HG02870 (cell line): ENCODE measurements at regions not wholly inside any gene's neighbourhood (a gene's known extent, or its start where the extent isn't known, plus 50 kb on each side); places are given as distances from the start of the nearest gene placed in this dataset.
"Not testable (repeated sequence)": the region's sequence is repeated elsewhere in the genome, so short reads cannot be mapped to it uniquely, and the experiment has no call there.

Source experiments
- ATAC-seq: cut with Tn5 transposase; IDR thresholded peaks from one replicate; pipeline ENCODE4 v1.9.1; 2021; ENCODE audit warnings: mild to moderate bottlenecking, moderate library complexity; ENCODE audit not compliant: unreplicated experiment

GRCh38 chr12:124675881-124676713 is 108.7 kb upstream of the NCOR2 start:
- no peak for ATAC-seq

DNA sequence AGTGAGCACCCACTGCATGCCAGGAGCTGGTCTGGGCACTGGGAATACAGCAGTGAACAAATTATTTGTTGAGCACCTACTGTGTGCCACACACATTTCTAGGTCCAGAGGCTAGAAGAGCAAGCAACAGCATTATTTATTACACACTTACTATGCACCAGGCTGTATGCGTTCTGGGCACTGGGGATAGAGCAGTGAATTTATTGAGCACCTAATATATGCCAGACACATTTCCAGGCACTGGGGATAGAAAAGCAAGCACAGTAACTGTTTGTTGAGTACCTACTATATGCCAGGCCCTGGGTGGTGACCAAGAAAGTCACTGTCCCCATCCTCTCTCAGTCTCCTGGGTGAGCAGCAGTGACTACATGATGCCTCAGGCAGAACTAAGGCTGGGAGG is 107.5 kb upstream of the NCOR2 start:
- ATAC-seq = no peak

GRCh38 chr12:124673801-124674617 is 106.6 kb upstream of the NCOR2 start:
- ATAC-seq = no peak

DNA sequence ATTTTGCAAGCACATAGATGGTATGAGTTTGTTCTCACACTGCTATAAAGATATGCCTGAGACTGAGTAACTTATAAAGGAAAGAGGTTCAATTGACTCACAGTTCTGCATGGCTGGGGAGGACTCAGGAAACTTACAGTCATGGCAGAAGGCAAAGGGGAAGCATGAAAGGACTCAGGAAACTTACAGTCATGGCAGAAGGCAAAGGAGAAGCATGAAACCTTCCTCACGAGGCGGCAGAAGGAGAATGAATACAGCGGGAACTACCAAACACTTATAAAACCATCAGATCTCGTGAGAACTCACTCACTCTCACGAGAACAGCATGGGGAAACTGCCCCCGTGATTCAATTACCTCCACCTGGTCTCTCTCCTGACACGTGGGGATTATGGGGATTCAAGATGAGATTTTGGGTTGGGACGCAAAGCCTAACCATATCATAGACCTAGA is 101.9 kb upstream of the NCOR2 start:
- ATAC-seq = not testable (repeated sequence)

GRCh38 chr12:124668602-124669001 is 101.2 kb upstream of the NCOR2 start:
- ATAC-seq = no peak

DNA sequence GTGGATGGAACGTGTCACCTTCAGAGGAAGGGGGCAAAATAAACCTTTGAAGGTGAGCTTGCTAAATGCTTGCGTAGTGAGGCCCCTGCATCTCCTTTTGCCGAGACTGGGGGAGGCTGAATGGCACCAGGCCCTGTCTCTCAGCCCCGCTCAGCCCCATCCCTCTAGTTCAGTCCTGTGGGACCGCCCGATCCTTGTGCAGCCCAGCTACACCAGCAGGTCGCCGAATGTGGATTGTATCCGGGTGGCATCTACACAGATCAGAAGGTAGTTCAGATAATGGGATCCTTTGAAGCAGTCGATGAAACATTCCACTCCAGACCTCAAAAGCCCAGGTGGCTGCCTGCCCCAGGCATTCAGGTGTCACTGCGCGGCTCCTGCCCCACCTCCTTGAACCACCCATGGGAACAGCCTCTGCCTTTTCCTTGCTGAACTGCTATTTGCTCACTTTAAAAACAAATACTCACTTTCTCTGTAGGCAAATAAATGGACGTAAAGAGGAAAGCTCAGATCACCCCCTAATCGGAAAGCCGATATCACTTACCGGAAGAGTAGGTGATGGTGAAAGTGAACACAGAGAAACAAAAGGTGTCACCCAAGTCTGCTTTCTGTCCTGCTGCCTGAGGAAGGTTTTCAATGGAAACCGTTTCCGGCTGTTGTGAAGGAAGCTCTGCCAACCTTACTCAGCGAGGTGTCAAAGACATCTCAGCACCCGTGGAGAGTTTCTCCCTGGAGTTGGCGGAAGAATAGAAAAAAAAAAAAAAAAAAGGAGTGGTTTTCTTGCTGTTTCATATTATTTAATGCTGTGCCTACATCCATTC is 100.3 kb upstream of the NCOR2 start:
- ATAC-seq = no peak

DNA sequence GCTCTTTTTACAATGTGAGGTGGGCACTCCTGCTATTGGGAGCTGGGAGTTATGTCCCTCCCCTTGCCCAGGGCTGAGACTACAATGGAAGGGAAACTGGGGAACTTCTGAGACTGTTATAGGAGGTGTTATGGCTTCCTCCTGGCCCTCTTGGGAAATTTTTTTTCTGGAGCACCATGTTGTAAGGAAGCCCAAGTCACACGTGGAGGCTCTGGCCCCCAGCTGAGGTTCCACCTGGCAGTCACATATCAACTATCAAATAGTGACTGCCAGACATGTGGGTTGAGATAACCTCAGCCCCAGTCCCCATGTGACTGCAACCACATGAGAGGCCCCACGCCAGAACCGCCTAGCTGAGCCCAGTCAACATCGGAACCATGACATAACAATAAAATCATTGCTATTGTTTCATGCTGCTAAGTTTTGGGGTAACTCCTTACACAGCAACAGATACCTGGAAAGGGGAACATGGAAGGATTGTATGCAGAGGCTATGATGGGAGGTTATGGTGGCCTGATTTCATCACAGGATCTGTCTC is 99.4 kb upstream of the NCOR2 start:
- no peak for ATAC-seq

DNA sequence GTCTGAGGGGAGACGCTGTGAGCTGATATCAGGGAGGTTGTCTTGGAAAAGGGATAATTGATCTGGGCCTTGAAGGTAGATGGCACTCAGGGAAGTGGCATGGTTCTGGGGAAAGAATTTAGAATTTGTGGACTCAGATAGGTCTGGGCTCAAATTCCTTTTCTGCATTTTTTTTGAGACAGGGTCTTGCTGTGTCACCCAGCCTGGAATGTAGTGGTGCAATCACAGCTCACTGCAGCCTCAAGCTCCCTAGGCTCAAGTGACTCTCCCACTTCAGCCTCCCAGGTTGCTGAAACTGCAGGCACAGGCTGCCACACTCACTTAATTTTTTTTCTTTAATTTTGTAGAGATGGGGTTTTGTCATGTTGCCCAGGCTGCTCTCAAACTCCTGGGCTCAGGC is 98.1 kb upstream of the NCOR2 start:
- no peak for ATAC-seq

- ATAC-seq = no peak
Observed at GRCh38 chr12:124664395-124665111, 97.1 kb upstream of the NCOR2 start.

DNA sequence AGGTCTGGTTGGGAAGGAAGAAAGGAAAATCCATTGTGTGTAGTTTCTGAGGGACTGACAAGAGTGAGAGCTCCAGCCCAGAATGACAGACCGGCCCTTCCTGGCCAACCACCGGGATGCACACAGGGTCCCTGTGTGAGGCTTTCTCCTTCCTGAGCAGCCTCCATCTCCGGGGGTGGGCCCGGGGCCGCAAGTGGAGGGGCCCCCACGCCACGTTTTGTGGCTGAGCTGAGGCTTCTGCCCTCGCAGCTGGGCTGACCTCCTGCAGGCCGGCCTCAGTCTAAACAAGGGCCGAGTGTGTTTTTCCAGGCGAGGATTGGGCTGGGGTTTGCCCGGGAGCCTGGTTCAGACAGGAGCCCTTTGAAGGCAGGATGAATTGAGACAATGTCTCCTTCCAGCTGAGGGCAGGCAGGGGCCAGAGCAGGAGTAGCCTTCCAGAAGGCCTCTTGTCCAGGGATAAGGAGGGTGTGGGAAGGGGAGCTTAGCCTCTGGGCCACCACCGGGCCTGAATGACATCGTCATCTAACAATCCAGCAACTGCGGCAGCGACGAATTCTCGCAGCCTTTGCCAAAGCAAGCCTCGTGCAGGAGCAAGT is 96.5 kb upstream of the NCOR2 start:
- ATAC-seq = no peak

DNA sequence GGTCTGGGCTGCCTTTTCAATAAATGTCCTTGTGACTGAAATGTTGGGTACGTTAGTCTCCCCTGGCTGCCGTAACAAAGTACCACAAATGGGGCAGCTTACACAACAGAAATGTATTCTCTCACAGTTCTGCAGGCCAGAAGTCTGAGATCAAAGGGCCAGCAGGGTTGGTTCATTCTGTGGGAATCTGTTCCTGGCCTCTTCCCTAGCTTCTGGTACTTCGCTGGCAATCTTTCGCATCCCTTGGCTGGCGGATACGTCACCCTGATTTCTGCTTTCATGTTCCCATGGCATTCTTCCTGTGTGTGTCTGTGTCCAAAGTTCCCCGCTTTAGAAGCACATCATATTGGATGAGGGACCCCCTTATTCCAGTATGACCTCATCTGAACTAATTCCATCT is 95.8 kb upstream of the NCOR2 start:
- ATAC-seq = no peak

DNA sequence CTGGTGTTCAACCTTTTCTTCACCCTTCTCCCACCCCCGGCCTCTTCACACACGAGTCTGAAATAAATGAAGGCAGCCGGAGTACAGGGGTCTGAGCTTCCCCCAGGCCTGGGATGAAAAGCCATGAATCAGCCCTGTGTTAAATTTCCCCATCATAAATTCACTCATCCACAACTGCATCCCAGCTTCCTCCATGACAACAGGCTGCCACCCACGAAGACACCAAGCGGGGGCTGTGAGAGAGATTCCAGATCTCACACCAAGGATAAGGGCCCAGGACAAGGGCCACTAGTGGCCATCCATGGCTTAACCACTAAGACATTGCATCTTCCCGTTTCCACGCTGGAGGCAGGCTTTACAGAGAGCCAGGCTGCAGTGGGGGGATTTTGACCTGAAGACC is 93.9 kb upstream of the NCOR2 start:
- ATAC-seq = no peak

- no peak for ATAC-seq
Observed at GRCh38 chr12:124660851-124661250, 93.4 kb upstream of the NCOR2 start.

DNA sequence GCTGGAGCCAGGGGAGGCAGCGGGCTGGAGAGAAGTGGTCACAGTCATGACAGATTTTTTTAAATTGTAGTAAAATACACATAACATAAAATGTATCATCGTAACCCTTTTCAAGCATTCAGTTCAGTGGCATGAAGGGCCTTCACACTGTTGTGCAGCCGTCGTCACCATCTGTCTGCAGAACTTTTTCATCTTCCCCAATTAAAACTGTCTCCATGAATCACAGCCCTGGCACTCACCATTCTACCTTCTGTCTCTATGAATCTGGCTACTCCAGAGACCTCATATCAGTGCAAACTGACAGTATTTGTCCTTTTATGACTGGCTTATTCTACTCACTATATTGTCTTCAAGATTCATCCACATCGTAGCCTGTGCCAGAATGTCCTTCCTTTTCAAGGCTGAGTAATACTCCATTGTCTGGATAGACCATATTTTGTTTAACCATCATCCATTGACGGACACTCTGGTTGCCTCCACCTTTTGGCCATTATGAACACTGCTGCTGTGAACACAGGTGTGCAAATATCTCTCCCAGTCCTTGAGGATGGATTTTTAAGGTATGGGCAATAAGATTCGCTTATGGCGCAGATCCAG is 91.5 kb upstream of the NCOR2 start:
- no peak for ATAC-seq

DNA sequence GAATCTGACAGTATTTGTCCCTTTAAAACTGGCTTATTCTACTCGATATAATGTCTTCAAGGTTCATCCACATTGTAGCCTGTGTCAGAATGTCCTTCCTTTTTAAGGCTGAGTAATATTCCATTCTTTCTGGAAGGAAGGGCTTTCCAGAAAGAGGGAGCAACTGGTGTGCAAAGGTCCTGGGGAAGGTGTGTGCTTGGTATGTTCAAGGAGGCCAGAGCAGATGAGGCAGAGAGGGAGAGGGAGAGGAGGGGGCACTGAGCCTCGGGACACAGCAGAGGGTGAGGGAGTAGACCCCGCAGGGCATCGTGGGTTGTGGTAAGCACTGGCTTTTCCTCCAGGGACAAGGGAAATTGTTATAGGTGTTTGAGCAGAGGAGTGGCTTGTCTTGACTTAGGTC is 90.9 kb upstream of the NCOR2 start:
- no peak for ATAC-seq

GRCh38 chr12:124656947-124657434 is 89.6 kb upstream of the NCOR2 start:
- no peak for ATAC-seq

DNA sequence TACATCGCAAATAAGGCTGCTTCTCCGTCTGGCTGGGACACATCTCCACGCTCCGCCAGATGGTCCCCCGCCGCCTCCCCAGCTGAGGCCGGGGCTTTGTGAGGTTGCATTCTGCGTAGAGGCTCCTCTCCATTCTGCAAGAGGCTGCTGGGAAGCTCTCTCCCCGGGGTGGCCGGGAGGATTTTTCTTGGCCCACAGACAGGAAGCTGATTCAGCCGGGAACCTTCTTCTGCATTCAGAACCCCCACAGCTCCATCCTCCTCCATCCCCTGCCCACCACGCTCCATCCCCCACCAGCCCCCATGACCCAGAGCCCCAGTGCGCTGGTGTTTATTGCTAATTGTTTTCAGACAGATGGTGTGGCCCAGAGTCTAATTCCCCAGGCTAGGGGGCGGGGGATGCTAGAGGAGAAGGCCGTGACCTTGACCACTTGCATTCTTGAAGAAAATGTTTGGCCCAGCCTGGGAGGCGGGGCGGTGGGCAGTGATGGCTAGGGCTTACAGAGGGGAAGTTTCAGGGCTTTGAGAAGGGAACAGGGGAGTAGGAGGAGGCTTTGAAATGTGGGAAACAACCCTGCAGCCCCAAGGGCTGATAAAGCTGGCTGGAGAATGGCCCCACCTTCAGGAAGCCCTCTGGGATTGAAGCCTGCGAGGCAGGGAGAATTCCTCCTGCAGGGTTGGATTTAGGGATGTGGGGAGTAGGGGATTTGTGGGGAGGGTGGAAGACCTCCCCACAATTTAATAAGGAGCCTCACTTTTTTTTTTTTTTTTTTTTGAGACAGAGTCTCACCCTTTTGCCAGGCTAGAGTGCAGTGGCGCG is 88.5 kb upstream of the NCOR2 start:
- no peak for ATAC-seq

- ATAC-seq = no peak
Observed at GRCh38 chr12:124655048-124655697, 87.8 kb upstream of the NCOR2 start.
